ENCODE measurements at regions not wholly inside any gene's neighbourhood (a gene's known extent, or its start where the extent isn't known, plus 50 kb on each side); places are given as distances from the start of the nearest gene placed in this dataset.

GRCh38 chr15:35229085-35229484, 144.0 kb upstream of the NANOGP8 start:
- TF ChIP-seq EZH2 (IDR thresholded peaks at IDR 0.05; ENCODE audit: borderline replicate concordance, low read depth, low read length, severe bottlenecking) (no peak), CTCF (IDR thresholded peaks at IDR 0.05; ENCODE audit: borderline replicate concordance, extremely low read depth, low read length, poor library complexity, severe bottlenecking) (no peak)
